ENCODE measurements at regions not wholly inside any gene's neighbourhood (a gene's known extent, or its start where the extent isn't known, plus 50 kb on each side); places are given as distances from the start of the nearest gene placed in this dataset.

DNA sequence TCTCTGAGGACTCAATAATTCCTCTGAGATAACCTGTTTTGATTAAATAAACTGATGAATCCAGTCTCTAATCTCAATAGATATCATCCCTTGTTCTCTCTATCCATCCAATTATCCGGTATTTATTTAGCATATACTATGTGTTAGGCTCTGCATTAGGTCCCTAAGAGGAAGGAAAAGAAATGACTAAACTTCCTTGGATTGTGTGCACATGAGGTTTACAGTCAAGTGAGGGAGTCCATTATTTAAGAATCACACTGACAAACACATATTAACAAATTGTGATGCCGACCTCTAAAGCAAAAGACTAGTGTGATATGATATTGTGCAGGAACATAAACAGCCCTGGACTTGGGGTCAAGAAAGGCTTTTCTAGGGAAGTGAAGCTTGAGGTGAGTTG is 140.8 kb downstream of the HMHB1 start:
- H3K27ac Mint-ChIP-seq, result peak overlapping the region in 1 of 7 donors; percentile 31

GRCh38 chr5:143953851-143954250 is 141.9 kb downstream of the HMHB1 start:
- Mint-ChIP-seq H3K9me3 (peaks cover 0 to 6% (median 4%) of the 10 kb centered on the region in 7 donors), H3K4me3 (no peak overlapping the region), H3K36me3 (no peaks in the 10 kb centered on the region), H3K4me1 (no peaks in the 10 kb centered on the region), H3K27ac (no peak overlapping the region), H3K27me3 (ENCODE audit: low read depth in 3 of 3) (peaks cover 1 to 2% (median 2%) of the 10 kb centered on the region in 3 donors)
- Histone ChIP-seq H3K9ac (ENCODE audit: insufficient read depth, low read length, poor library complexity, severe bottlenecking) (no peak overlapping the region), H3K79me2 (ENCODE audit: insufficient read depth, low read length) (no peaks in the 10 kb centered on the region), H3K27ac (ENCODE audit: low read depth in 1 of 2, low read length in 2 of 2) (no peak overlapping the region), H3K9me3 (replicated peaks in 1 of 2; ENCODE audit: control insufficient read depth in 1 of 2, insufficient read depth in 1 of 2, low read length in 2 of 2) (no peaks in the 10 kb centered on the region), H3K27me3 (ENCODE audit: control insufficient read depth in 2 of 2, insufficient read depth in 2 of 2, low read length in 2 of 2) (no peaks in the 10 kb centered on the region), H2AFZ (ENCODE audit: insufficient read depth, low read depth, low read length, poor library complexity, severe bottlenecking) (no peak overlapping the region), H3K4me1 (ENCODE audit: control insufficient read depth in 1 of 2, insufficient read depth in 2 of 2, low read length in 2 of 2) (no peaks in the 10 kb centered on the region), H3K4me2 (replicated peaks; ENCODE audit: extremely low read depth, low read length, poor library complexity, severe bottlenecking) (no peak overlapping the region), H4K20me1 (ENCODE audit: insufficient read depth, low read length) (no peaks in the 10 kb centered on the region), H3K36me3 (replicated peaks in 1 of 2; ENCODE audit: control insufficient read depth in 1 of 2, insufficient read depth in 2 of 2, low read length in 2 of 2) (no peaks in the 10 kb centered on the region), H3K4me3 (replicated peaks in 1 of 3; ENCODE audit: low read depth in 2 of 3, low read length in 3 of 3) (no peak overlapping the region)
- DNase-seq, result no peak
- 94% methylated on average over 2 of the region's 4 CpGs for WGBS (ENCODE audit: insufficient coverage)
- intact Hi-C loops (cut with micrococcal nuclease), result no loop called here
- TF ChIP-seq, protein P1, sequence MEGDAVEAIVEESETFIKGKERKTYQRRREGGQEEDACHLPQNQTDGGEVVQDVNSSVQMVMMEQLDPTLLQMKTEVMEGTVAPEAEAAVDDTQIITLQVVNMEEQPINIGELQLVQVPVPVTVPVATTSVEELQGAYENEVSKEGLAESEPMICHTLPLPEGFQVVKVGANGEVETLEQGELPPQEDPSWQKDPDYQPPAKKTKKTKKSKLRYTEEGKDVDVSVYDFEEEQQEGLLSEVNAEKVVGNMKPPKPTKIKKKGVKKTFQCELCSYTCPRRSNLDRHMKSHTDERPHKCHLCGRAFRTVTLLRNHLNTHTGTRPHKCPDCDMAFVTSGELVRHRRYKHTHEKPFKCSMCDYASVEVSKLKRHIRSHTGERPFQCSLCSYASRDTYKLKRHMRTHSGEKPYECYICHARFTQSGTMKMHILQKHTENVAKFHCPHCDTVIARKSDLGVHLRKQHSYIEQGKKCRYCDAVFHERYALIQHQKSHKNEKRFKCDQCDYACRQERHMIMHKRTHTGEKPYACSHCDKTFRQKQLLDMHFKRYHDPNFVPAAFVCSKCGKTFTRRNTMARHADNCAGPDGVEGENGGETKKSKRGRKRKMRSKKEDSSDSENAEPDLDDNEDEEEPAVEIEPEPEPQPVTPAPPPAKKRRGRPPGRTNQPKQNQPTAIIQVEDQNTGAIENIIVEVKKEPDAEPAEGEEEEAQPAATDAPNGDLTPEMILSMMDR (IDR thresholded peaks at IDR 0.05), result no peak

More for the DNA sequence above, 140.8 kb downstream of the HMHB1 start:
- Histone ChIP-seq H3K27ac (ENCODE audit: low read depth in 1 of 2, low read length in 2 of 2) (no peak overlapping the region), H2AFZ (ENCODE audit: insufficient read depth, low read depth, low read length, poor library complexity, severe bottlenecking) (no peak overlapping the region), H3K4me2 (replicated peaks; ENCODE audit: extremely low read depth, low read length, poor library complexity, severe bottlenecking) (no peak overlapping the region), H3K9ac (ENCODE audit: insufficient read depth, low read length, poor library complexity, severe bottlenecking) (no peak overlapping the region), H3K79me2 (ENCODE audit: insufficient read depth, low read length) (no peaks in the 10 kb centered on the region), H4K20me1 (ENCODE audit: insufficient read depth, low read length) (no peaks in the 10 kb centered on the region), H3K4me1 (ENCODE audit: control insufficient read depth in 1 of 2, insufficient read depth in 2 of 2, low read length in 2 of 2) (no peaks in the 10 kb centered on the region), H3K9me3 (replicated peaks in 1 of 2; ENCODE audit: control insufficient read depth in 1 of 2, insufficient read depth in 1 of 2, low read length in 2 of 2) (no peaks in the 10 kb centered on the region), H3K4me3 (replicated peaks in 1 of 3; ENCODE audit: low read depth in 2 of 3, low read length in 3 of 3) (no peak overlapping the region), H3K36me3 (replicated peaks in 1 of 2; ENCODE audit: control insufficient read depth in 1 of 2, insufficient read depth in 2 of 2, low read length in 2 of 2) (no peaks in the 10 kb centered on the region), H3K27me3 (ENCODE audit: control insufficient read depth in 2 of 2, insufficient read depth in 2 of 2, low read length in 2 of 2) (no peaks in the 10 kb centered on the region)
- no peak for DNase-seq
- Mint-ChIP-seq H3K4me3 (no peak overlapping the region), H3K9me3 (peaks cover 0 to 9% (median 6%) of the 10 kb centered on the region in 7 donors), H3K4me1 (no peaks in the 10 kb centered on the region), H3K36me3 (no peaks in the 10 kb centered on the region), H3K27me3 (ENCODE audit: low read depth in 3 of 3) (peaks cover 2 to 3% (median 2%) of the 10 kb centered on the region in 3 donors)
- intact Hi-C loops (cut with micrococcal nuclease), result no loop called here
- WGBS (ENCODE audit: insufficient coverage), result no CpG with 5 or more reads among the region's 2 CpGs
- TF ChIP-seq, protein P1 (IDR thresholded peaks at IDR 0.05), result no peak
